ENCODE measurements at regions not wholly inside any gene's neighbourhood (a gene's known extent, or its start where the extent isn't known, plus 50 kb on each side); places are given as distances from the start of the nearest gene placed in this dataset.

- DNase-seq (ENCODE audit: low read depth) = no peak
- no peak overlapping the region for H3K4me3 ChIP-seq (ENCODE audit: low read depth, low read length)
- no peak for TF ChIP-seq CTCF (IDR thresholded peaks at IDR 0.05; ENCODE audit: control insufficient read depth, extremely low read depth, insufficient read depth)
Observed at GRCh38 chr22:49464037-49464436, 363.6 kb downstream of the BRD1 start.

GRCh38 chr22:49462795-49463194 is 364.9 kb downstream of the BRD1 start:
- no peak for DNase-seq (ENCODE audit: low read depth)
- no peak for TF ChIP-seq CTCF (IDR thresholded peaks at IDR 0.05; ENCODE audit: control insufficient read depth, extremely low read depth, insufficient read depth)
- no peak overlapping the region for H3K4me3 ChIP-seq (ENCODE audit: low read depth, low read length)

GRCh38 chr22:49462291-49462690 is 365.4 kb downstream of the BRD1 start:
- H3K4me3 ChIP-seq (ENCODE audit: low read depth, low read length) = no peak overlapping the region
- DNase-seq (ENCODE audit: low read depth) = no peak
- TF ChIP-seq CTCF (IDR thresholded peaks at IDR 0.05; ENCODE audit: control insufficient read depth, extremely low read depth, insufficient read depth) = no peak

- no peak overlapping the region for H3K4me3 ChIP-seq (ENCODE audit: low read depth, low read length)
- TF ChIP-seq CTCF (IDR thresholded peaks at IDR 0.05; ENCODE audit: control insufficient read depth, extremely low read depth, insufficient read depth) = no peak
- DNase-seq (ENCODE audit: low read depth) = no peak
Observed at GRCh38 chr22:49461674-49462073, 366.0 kb downstream of the BRD1 start.

- H3K4me3 ChIP-seq (ENCODE audit: low read depth, low read length) = no peak overlapping the region
- DNase-seq (ENCODE audit: low read depth) = no peak
- TF ChIP-seq CTCF (IDR thresholded peaks at IDR 0.05; ENCODE audit: control insufficient read depth, extremely low read depth, insufficient read depth) = no peak
Observed at GRCh38 chr22:49460592-49461281, 366.9 kb downstream of the BRD1 start.

GRCh38 chr22:49460091-49460490 is 367.6 kb downstream of the BRD1 start:
- DNase-seq (ENCODE audit: low read depth) = no peak
- H3K4me3 ChIP-seq (ENCODE audit: low read depth, low read length) = no peak overlapping the region
- TF ChIP-seq CTCF (IDR thresholded peaks at IDR 0.05; ENCODE audit: control insufficient read depth, extremely low read depth, insufficient read depth) = no peak

GRCh38 chr22:49458708-49459099 is 369.0 kb downstream of the BRD1 start:
- H3K4me3 ChIP-seq (ENCODE audit: low read depth, low read length) = no peak overlapping the region
- TF ChIP-seq CTCF (IDR thresholded peaks at IDR 0.05; ENCODE audit: control insufficient read depth, extremely low read depth, insufficient read depth) = no peak
- DNase-seq (ENCODE audit: low read depth) = no peak
